NOMO-1 (cell line): ENCODE measurements at regions not wholly inside any gene's neighbourhood (a gene's known extent, or its start where the extent isn't known, plus 50 kb on each side); places are given as distances from the start of the nearest gene placed in this dataset.
A peak's percentile ranks its signal among the peaks of the same experiment; 100 is the strongest.
"Not testable (repeated sequence)": the region's sequence is repeated elsewhere in the genome, so short reads cannot be mapped to it uniquely, and the experiment has no call there.

ENCODE experiments used
- DNase-seq, 2 experiments: peaks; one replicate each; lab custom pipeline; 2025; ENCODE audit not compliant: unreplicated experiment in 2 of 2; lab: John Stamatoyannopoulos, UW

DNA sequence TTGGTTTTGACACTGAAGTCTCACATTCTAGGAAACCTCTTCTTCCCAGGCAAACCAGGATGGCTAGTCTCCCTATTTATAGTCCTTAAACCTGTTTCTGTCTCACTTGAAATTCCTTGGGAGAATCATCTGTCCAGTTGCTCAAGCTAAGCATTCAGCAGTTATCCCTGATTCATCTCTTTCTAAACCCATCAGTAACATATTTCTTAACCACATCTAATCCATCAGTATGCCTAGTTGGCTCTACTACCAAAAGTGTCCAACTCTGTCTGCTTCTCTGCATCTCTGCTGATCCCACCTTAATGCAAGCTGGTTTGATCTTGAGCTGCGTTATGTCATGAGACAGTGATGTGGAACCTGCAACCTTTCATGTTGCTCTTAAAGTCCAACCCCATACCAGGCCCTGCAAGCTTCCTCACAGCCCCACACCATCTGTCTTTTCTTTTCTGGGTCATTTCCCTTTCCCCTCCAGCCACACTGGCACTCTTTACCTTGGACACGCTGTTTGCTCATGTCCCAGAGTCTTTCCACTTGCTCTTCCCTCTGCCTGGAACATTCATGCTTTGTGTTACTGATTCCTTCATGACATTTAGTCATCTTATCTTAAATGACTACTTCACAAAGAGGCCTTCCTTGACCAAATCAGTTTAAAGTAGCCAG, 380.8 kb upstream of the RGS6 start:
- DNase-seq: no peak

GRCh38 chr14:71552809-71553208, 379.4 kb upstream of the RGS6 start:
- no peak for DNase-seq

DNA sequence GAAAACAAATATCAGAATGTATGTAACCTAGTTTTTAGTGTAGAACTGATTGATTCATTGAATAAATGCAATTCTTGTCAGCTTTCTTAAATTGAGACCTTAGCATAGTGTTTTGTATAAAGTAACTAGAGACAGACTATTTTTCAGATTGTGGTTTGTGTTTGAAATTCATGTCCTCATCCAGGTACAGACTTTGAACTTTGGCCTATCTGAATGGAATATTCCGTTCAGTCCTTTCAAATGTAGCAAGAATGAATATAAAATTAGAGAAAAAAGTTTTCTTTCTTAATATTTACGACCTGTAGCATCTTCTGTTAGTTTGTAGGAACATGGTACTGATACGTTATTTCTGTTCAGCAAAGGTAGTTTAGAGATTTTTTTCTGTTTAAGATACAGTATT, 378.4 kb upstream of the RGS6 start:
- DNase-seq: no peak

DNA sequence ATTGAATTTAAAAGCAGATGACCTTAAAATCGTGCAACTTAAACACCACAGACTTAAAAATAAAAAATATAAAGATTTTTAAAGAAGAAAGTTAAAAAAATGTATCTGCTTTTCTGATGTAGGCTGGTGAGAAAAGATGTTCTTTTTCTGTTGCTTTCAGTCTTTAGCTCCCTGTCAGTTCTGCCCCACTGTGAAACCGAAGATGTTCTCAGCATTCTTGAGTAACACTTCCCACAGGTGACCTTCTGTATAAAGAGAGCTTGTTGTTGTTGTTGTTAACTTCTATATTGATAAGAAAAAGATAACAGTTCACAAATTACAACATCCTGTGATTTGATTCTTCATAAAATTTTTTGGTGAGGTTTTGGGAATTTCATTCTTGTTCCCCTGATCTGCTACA, 377.9 kb upstream of the RGS6 start:
- DNase-seq: no peak

- DNase-seq: no peak
Measured at GRCh38 chr14:71554959-71555612, 377.1 kb upstream of the RGS6 start.

DNA sequence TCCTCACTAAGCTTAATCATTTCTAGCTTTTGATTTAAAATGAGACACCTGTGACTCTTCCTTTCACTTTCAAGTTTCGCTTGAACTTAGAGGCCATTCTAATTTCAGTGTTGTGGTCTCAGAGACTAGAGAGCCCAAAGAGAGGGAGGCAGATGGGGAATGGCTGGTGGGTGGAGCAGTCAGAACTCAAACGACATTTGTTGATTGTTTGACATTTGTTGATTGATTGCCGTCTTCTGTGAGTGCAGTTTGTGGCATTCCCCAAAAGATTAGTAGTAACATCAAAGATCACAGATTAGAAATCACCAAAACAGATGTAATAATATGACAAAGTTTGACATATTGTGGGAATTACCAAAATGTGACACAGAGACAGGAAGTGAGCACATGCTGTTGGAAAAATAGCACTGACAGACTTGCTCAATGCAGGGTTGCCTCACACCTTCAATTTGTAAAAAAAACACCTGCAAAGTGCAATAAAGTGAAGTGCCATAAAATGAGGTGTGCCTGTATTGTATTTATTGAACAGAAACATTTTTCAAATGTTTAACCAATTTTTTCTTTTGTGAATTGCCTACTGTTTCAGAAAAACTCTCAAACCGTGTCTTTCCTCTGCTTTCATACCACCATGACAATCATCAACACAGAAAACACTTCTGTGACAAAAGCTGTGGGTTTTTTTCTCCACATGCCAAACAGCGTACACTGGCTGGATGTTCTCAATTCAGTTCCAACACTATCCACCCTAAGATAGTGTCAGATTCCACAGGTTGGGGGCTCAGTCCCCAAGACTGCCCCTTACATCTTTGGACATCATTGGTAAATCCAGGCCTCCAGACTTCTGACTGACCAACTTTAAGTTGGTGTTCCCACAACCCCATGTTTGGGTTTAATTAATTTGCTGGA, 376.3 kb upstream of the RGS6 start:
- peak in 1 of 2 experiments; percentile 66 for DNase-seq

DNA sequence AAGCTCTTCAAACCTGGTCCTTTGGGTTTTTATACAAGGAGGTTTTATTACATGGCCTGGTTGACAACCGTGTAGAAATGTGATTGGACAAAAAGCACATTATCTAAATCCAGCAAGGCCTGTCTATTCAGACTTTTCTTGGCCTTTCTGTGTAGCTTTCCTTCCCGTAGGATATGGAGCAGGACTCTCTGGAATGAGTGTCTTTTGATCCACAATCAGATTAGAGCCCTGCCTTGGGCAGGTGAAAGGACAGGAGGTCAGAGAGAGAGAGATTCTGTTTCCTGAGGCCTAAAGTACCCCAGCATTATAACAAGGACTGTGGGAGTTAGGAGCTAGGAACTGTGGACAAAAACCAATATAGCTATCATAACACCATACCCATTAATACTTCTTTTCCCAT, 375.5 kb upstream of the RGS6 start:
- no peak for DNase-seq

- DNase-seq: no peak
Measured at GRCh38 chr14:71557351-71557750, 374.9 kb upstream of the RGS6 start.

- DNase-seq: not testable (repeated sequence)
Measured at GRCh38 chr14:71558943-71559342, 373.3 kb upstream of the RGS6 start.

DNA sequence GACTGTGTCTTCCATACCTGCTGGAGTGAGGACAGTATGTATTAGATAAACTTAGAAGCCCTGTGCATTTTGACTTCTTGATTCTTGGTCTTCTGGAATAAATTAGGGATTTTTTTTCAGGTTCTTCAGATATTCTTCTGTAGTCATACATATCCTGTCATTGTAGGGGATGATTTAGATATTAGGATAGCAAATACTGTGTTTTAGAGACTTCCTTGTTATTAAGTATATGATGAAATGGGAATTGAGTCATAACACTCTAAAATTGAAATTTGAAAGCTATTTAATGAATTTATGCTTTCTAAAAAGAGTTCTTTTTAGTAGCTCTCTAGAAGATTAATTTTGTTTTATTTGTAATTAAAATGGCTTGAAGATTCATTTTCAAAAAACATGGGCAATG, 371.5 kb upstream of the RGS6 start:
- no peak for DNase-seq

GRCh38 chr14:71563492-71564153, 368.6 kb upstream of the RGS6 start:
- DNase-seq: no peak

- peak in 1 of 2 experiments; percentile 61 for DNase-seq
Measured at GRCh38 chr14:71566276-71566675, 366.0 kb upstream of the RGS6 start.

GRCh38 chr14:71567499-71568133, 364.6 kb upstream of the RGS6 start:
- DNase-seq: not testable (repeated sequence)

DNA sequence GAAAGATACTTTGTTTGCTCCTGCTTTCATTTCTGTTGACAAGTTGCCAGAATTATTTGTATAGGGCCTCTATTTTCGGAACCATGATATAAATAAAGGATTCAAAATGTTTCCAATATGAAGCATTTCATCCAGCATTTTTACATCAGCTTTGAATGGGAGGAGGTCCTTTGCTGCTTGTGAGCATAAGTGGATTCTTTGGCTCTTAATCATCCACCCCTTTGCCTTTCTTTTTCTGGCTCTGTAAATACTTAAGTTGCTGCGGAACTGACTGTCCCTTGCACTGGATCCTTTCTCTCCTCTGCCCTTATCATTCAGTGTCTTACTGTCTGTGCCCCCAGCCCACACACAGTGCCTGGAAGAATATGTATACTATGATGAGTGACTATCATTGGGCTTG, 357.3 kb upstream of the RGS6 start:
- DNase-seq: no peak

- DNase-seq: no peak
Measured at GRCh38 chr14:71576472-71576871, 355.8 kb upstream of the RGS6 start.

DNA sequence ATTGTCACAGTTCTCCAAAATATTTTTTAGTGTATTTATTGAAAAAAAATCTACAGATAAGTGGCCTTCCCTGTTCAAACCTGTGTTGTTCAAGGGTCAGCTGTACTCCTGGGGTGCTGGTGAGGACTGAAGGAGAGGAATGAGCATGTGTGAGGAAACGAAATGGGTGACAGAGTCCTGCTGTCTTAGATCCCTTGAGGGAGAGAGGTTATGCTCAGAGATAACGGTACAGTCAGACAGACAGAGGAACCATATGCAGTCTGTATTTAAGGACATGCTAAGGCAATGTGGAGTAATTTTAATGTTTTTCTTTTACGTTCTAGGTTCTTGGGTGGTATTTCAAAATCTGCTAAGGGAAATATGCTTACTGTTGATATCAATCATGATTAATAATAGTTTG, 352.9 kb upstream of the RGS6 start:
- DNase-seq: no peak

- DNase-seq: no peak
Measured at GRCh38 chr14:71582705-71583104, 349.5 kb upstream of the RGS6 start.

DNA sequence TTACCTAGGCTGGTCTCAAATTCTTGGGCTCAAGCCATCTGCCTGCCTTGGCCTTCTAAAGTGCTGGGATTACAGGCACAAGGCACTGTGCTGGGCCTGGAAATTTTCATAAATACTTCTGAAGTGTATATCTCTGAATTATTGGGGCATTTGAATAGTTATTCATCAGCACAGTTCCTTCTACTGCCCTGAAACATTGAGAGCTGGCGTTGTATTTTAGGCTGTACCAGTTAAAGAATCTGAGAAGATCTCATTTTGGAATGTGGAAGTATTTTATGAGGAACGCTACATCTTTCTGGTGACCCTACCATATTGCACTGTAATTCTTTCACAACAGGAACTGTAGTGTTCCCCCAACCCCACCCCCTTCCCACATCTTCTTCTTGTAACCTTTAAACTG, 349.0 kb upstream of the RGS6 start:
- peak; percentile 60 to 66 for DNase-seq

DNA sequence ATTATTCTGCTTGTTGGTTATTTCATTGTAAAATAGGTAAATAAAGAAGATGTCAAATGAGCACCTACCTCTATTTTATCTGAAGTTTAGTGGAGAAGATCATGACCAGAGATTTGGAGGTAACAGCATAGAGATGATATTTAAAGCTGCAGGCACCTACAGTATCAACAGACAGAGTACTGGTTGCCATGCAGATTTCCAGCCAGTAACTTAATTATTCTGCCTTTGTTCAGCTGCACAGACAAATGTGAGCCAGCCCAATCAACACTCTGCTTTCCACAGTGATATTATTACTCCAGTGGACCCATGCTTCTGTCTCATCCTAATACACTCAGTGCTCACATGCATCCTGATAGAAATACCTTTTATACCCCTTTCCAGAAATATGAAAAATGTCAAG, 348.5 kb upstream of the RGS6 start:
- DNase-seq: no peak

GRCh38 chr14:71585361-71585760, 346.9 kb upstream of the RGS6 start:
- DNase-seq: no peak
